Suprapubic skin (tissue), 4 donors: ENCODE measurements at regions not wholly inside any gene's neighbourhood (a gene's known extent, or its start where the extent isn't known, plus 50 kb on each side); places are given as distances from the start of the nearest gene placed in this dataset.

ENCODE experiments used
- DNase-seq, 2 donors: peaks; one replicate each; pipeline ENCODE4 v3.0.0-alpha.2; 2019; ENCODE audit warnings: low spot score in 2 of 2
- H3K27ac ChIP-seq: fragments of 200-600 bp; sonication (generic); one replicate; pipeline ENCODE4 v1.5.1; 2019
- H3K27me3 ChIP-seq: fragments of 200-600 bp; sonication (generic); one replicate; pipeline ENCODE4 v1.5.1; 2019
- H3K36me3 ChIP-seq: fragments of 200-600 bp; sonication (generic); one replicate; pipeline ENCODE4 v1.5.1; 2019
- H3K4me1 ChIP-seq: fragments of 200-600 bp; sonication (generic); one replicate; pipeline ENCODE4 v1.5.1; 2019
- H3K4me3 ChIP-seq: fragments of 200-600 bp; sonication (generic); one replicate; pipeline ENCODE4 v1.5.1; 2019; ENCODE audit warnings: mild to moderate bottlenecking
- H3K9me3 ChIP-seq: fragments of 200-600 bp; sonication (generic); one replicate; pipeline ENCODE4 v1.5.1; 2019
- CTCF ChIP-seq, 2 donors: fragments of 200-600 bp in 1 of 2; fragments of 450-650 bp in 1 of 2; sonication (generic) in 1 of 2; IDR thresholded peaks; one replicate each; pipeline ENCODE4 v1.5.1; 2016 to 2019; ENCODE audit warnings: antibody characterized with exemption in 2 of 2, mild to moderate bottlenecking in 1 of 2, moderate library complexity in 1 of 2
- EP300 ChIP-seq: sonication (generic); formaldehyde crosslinking; IDR thresholded peaks from one replicate; pipeline ENCODE4 v1.6.1; 2017; ENCODE audit warnings: antibody characterized with exemption
- POLR2A ChIP-seq, 2 donors: fragments of 450-650 bp; IDR thresholded peaks; one replicate each; pipeline ENCODE4 v1.6.1; 2017; ENCODE audit warnings: antibody characterized with exemption in 2 of 2, mild to moderate bottlenecking in 2 of 2, moderate library complexity in 2 of 2
- POLR2AphosphoS5 ChIP-seq, 3 donors: sonication (generic); formaldehyde crosslinking; IDR thresholded peaks; one replicate each; pipeline ENCODE4 v1.6.1; 2017; ENCODE audit warnings: antibody characterized with exemption in 3 of 3
- WGBS: methylation state at CpG from one replicate; pipeline ENCODE4 v1.1.5; 2018; 5-methylcytosine and 5-hydroxymethylcytosine counted together

- peaks cover 5% of the 10 kb centered on the region for H3K9me3 ChIP-seq
- DNase-seq, result no peak
- H3K27ac ChIP-seq, result no peak overlapping the region
- H3K4me3 ChIP-seq, result no peak overlapping the region
- TF ChIP-seq CTCF (IDR thresholded peaks at IDR 0.05) (no peak), EP300 (no peak), POLR2AphosphoS5 (IDR thresholded peaks at IDR 0.05) (no peak), POLR2A (IDR thresholded peaks at IDR 0.05) (no peak)
- WGBS, result 83% methylated on average over 1 of the region's 1 CpG
- no peaks in the 10 kb centered on the region for H3K4me1 ChIP-seq
- no peaks in the 10 kb centered on the region for H3K27me3 ChIP-seq
- no peaks in the 10 kb centered on the region for H3K36me3 ChIP-seq
Observed at GRCh38 chr3:73954506-73954905, 329.8 kb upstream of the PDZRN3 start.

GRCh38 chr3:73952781-73953180 lies 328.0 kb upstream of the PDZRN3 start:
- H3K4me1 ChIP-seq, result no peaks in the 10 kb centered on the region
- TF ChIP-seq POLR2A (IDR thresholded peaks at IDR 0.05) (no peak), CTCF (IDR thresholded peaks at IDR 0.05) (no peak), EP300 (no peak)
- no peak overlapping the region for H3K27ac ChIP-seq
- no peaks in the 10 kb centered on the region for H3K36me3 ChIP-seq
- no peaks in the 10 kb centered on the region for H3K9me3 ChIP-seq
- H3K27me3 ChIP-seq, result no peaks in the 10 kb centered on the region
- no peak for DNase-seq
- no peak overlapping the region for H3K4me3 ChIP-seq
- 77% methylated on average over 1 of the region's 1 CpG for WGBS

- no peaks in the 10 kb centered on the region for H3K4me1 ChIP-seq
- DNase-seq, result no peak
- no peaks in the 10 kb centered on the region for H3K9me3 ChIP-seq
- no peaks in the 10 kb centered on the region for H3K36me3 ChIP-seq
- 76% methylated on average over 4 of the region's 4 CpGs for WGBS
- TF ChIP-seq CTCF (IDR thresholded peaks at IDR 0.05), result no peak
- TF ChIP-seq EP300, result no peak
- TF ChIP-seq POLR2AphosphoS5 (IDR thresholded peaks at IDR 0.05), result no peak
- TF ChIP-seq POLR2A (IDR thresholded peaks at IDR 0.05), result no peak
- no peak overlapping the region for H3K27ac ChIP-seq
- no peaks in the 10 kb centered on the region for H3K27me3 ChIP-seq
- H3K4me3 ChIP-seq, result no peak overlapping the region
Observed at GRCh38 chr3:73950865-73951558, 326.3 kb upstream of the PDZRN3 start.

GRCh38 chr3:73945541-73945940 lies 320.8 kb upstream of the PDZRN3 start:
- no peaks in the 10 kb centered on the region for H3K9me3 ChIP-seq
- H3K4me1 ChIP-seq, result no peaks in the 10 kb centered on the region
- H3K4me3 ChIP-seq, result no peak overlapping the region
- H3K36me3 ChIP-seq, result no peaks in the 10 kb centered on the region
- no peak for DNase-seq
- H3K27me3 ChIP-seq, result no peaks in the 10 kb centered on the region
- no peak for TF ChIP-seq EP300
- no peak for TF ChIP-seq POLR2A (IDR thresholded peaks at IDR 0.05)
- no peak for TF ChIP-seq CTCF (IDR thresholded peaks at IDR 0.05)
- TF ChIP-seq POLR2AphosphoS5 (IDR thresholded peaks at IDR 0.05), result no peak
- WGBS, result 90% methylated on average over 4 of the region's 4 CpGs
- H3K27ac ChIP-seq, result no peak overlapping the region

GRCh38 chr3:73939985-73940384 lies 315.2 kb upstream of the PDZRN3 start:
- no peak for DNase-seq
- no peak overlapping the region for H3K4me3 ChIP-seq
- H3K27ac ChIP-seq, result no peak overlapping the region
- no peaks in the 10 kb centered on the region for H3K36me3 ChIP-seq
- TF ChIP-seq POLR2AphosphoS5 (IDR thresholded peaks at IDR 0.05), result no peak
- no peak for TF ChIP-seq CTCF (IDR thresholded peaks at IDR 0.05)
- TF ChIP-seq POLR2A (IDR thresholded peaks at IDR 0.05), result no peak
- no peak for TF ChIP-seq EP300
- H3K4me1 ChIP-seq, result no peaks in the 10 kb centered on the region
- no peaks in the 10 kb centered on the region for H3K27me3 ChIP-seq
- no peaks in the 10 kb centered on the region for H3K9me3 ChIP-seq
